Jurkat, Clone E6-1 (cell line): ENCODE measurements at regions not wholly inside any gene's neighbourhood (a gene's known extent, or its start where the extent isn't known, plus 50 kb on each side); places are given as distances from the start of the nearest gene placed in this dataset.

ENCODE experiments used
- DNase-seq: peaks from one replicate; pipeline ENCODE4 v3.0.0-alpha.2; 2011; ENCODE audit warnings: low read depth, low spot score
- H3K4me3 ChIP-seq: 2 replicates; pipeline ENCODE4 v1.5.1; 2011; ENCODE audit warnings: mild to moderate bottlenecking, low read length, control low read depth, moderate library complexity

DNA sequence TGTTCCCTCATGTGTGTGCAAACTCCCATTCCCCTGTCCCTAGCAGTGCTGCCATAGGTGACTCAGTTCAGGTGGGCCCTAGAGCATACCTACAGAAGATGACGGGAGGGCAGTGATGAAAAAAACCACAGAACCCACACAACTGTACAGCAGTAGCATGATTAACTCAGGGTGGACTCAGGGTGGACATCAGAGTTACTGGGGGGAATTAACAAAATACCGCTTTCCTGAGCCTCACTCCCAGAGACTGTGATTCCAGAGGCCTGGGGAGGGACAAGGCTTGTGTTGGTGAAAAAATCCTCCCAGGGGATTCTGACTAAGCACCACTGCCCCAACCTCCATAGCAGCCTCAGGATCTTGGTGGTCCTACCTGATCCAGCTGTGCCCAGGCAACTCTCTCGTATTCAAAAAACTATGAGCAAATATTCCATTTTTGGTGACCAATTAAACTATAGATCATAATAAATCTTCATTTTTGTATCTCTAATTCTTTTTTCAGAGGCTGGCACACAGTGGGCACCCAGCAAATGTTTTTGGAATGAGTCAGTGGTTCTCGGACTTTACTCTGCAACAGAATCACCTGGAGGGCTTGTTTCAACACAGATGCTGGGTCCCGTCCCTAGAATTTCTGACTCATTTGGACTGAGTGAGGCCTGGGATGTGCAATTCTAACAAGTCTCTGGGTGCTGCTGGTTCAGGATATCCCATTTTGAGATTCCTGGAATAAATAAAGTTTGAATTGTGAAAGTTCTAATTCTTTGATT is 84.1 kb upstream of the NABP1 start:
- DNase-seq = no peak

DNA sequence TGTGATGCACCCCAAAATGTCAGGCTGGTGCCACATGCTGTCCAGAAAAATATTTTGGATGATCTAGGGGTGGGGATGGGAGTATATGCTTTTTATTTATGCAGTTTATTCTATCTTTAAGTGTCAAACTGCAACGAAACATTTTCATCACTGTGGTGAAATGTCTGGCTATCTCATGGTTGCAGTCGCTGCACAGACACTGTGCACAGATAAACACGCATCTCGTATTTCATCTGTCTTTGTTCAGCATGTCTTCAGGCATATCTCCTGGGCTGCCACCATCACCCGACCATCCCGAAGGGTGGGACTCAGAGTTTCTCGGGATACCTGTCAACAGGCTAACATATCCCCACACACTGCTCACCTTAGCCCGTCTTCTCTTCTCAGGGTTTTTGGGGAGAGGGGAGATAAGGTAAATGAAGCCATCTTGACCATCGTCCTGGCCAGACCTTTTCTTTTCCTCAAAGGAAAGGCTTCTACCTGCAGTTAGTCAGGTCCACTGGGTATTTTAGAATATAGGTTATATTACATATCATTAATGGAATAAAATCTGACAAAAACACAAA is 80.7 kb upstream of the NABP1 start:
- DNase-seq = no peak
- no peak overlapping the region for H3K4me3 ChIP-seq

More for the DNA sequence above, 84.1 kb upstream of the NABP1 start:
- H3K4me3 ChIP-seq = no peak overlapping the region

DNA sequence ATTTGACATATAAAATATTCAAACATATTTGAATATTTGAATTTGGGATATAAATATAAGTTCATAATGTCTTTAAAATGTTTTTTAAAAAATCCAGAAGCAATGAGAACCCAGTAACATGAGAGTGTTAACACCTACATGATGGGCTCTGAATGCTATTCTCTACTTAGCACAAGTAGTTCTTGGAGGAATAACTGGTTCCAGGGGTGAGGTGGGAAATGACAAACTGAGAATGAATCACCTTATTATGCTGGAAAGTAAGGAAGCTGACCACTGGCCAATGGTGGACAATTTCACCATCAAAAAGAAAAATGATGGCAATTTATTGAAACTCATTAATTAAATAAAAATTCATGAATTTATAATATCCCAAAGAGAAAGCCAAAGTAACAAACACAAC is 79.6 kb upstream of the NABP1 start:
- H3K4me3 ChIP-seq = no peak overlapping the region
- DNase-seq = no peak

DNA sequence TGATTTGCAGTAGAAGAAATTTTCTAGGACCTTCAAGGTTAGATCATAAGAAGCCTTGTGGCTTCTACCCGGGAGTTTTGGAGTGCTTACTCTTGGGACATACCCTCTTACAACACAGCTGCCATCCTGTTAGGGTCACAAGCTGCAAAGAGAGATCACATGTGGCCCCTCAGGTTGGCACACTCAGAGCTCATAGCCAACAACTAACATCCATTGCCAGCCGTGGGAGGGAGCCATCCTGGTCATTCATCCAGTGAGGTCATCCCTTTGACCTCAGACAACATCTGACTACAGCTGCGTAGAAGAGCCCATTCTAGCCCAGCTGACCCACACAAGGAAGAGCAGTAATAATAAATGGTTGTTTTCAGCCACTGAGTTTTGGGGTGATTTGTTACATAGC is 76.9 kb upstream of the NABP1 start:
- no peak for DNase-seq
- no peak overlapping the region for H3K4me3 ChIP-seq

DNA sequence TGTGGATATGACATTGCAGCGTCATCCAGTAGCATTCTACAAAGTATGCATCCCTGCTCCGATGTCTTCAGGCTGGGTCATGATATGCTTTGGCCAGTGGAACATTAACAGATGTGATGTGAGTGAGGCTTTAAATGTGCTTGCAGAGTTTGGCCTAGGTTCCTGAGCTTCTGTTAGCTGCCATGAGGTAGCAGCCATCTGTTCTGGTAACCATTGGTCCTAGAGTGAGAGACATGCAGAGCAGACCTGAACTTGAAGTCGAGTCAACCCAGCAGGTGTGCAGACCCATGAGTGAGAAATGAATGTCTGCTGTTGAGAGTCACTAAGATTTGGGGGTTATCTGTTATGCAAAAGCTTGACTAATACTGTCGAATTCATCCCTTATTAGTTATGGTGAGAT is 73.8 kb upstream of the NABP1 start:
- DNase-seq = no peak
- H3K4me3 ChIP-seq = no peak overlapping the region

DNA sequence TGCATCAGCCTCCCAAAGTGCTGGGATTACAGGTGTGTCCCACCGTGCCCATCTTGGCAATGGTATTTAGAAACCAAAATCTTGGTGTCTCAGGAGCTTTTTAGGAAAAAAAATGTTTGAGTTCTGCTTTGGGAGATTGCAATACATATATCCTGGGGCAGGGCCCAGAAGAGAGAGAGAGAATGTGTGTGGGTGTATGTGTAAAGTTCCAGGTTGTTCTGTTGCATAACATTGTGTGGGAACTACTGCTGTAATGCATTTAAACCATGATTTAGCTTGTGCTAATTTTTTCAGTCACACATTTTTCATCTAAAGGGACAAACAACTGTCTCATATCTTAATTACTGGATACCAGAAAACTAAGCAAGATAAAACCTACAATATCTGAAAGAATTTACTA is 70.8 kb upstream of the NABP1 start:
- no peak for DNase-seq

DNA sequence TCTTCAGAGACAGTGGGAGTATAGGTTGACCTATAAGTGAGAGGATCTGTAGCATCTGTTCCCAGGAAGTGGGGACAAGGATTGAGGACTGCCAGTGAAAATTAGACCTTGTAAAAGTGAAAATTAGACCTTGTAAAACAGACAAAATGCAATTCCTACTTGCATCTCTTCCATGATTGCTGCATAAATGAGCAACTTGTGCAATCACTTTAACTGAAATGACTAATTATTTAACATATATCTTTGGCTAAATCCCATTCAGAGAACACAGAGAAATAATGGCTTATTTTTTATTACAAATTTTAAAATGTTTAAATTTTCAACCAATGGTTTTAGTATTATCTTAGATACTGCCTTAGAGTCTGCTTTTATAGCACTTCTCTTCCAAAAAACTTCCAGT is 67.2 kb upstream of the NABP1 start:
- no peak overlapping the region for H3K4me3 ChIP-seq
- DNase-seq = no peak

More for the DNA sequence above, 70.8 kb upstream of the NABP1 start:
- H3K4me3 ChIP-seq = no peak overlapping the region

DNA sequence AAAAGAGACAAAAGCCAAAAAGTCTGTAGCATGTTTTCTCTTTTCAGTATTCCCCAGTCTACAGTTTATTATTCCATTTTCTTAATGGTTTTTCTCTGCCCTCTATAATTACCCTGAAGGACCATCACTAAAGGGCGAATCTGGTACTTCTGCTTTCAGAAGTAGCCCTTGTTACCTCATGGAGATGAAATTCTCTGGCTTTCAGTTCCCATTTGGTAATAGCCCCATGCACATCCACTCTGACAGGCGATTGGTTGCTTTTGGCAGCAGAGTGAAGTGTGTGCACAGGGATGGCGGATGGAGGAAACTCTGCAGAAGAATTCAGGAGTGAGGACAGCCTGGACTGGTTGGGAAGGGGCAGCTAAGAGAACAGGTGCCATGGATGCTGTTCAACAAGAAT is 66.3 kb upstream of the NABP1 start:
- DNase-seq = no peak
- no peak overlapping the region for H3K4me3 ChIP-seq

DNA sequence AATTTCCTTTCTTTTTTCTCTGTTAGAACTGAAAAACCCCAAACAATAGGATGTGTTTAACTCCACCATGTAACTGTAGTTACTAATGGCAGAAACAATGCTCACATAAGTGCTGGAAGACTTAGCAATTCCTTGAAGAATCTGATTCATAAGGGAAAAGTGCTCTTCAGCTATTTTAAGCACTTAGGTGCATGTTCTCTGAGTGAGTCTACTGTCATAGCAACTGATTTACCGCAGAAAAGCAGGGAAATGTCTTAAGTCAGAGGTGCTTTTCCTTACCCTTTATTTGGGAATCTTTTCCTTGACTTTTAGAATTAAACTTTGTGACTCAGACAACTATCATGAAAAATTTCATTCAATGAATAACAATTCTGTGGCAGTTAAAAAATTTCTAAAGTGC is 65.4 kb upstream of the NABP1 start:
- no peak for DNase-seq

DNA sequence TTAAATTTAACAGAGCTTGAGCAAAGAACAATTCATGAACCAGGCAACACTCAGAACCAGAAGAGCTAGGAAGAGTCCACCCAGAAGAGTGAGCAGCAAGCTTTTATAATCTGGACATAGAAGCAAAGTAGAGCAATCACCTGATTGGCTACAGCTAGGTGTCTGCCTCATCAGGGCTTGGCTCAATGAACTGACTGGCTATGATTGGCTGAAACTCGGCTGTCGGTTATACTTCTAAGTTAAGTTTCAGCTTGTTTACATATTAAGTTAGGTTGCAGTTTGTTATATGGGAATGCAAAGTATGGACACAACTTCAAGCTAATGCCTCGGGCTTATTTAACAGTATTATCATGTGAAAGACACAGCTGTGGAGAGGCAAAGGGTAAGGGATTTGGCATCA is 63.2 kb upstream of the NABP1 start:
- DNase-seq = no peak
- no peak overlapping the region for H3K4me3 ChIP-seq

More for the DNA sequence above, 65.4 kb upstream of the NABP1 start:
- no peak overlapping the region for H3K4me3 ChIP-seq

DNA sequence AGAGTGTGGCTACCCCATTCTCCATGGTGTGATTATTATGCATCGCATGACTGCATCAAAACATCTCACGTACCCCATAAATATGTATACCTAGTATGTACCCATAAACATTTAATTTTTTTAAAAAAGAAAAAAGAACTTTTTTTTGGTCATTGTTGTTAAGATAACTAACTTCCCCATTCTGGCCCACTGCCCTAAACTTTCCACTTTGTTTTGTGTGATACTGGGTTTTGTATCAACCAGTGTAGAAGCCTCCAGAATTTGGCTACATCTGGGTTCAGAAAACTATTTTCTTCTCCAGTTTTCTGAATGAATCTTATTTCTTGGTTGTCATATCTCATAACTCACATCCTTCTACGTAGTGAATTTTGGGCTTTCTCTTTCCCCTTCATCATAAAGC is 62.3 kb upstream of the NABP1 start:
- no peak for DNase-seq
- H3K4me3 ChIP-seq = no peak overlapping the region

DNA sequence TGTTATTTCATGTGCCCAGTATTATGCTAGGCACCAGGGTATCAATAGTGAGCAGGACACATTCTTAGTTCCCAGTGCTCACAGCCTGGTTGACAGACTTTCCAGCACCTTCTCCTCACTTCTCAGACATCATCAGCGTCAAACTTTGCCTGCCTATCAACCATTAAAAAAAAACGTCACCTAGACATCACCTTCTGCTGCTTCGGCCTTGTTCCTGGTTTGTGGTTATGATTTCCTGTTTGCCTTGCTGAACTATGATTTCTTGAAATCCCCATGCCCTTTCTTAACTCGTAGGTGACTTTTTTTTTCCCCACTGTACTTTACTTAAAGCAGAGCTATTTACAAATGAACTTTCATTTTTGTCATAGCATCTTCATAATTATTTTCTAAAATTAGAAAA is 60.4 kb upstream of the NABP1 start:
- DNase-seq = peak; percentile 64
- no peak overlapping the region for H3K4me3 ChIP-seq

DNA sequence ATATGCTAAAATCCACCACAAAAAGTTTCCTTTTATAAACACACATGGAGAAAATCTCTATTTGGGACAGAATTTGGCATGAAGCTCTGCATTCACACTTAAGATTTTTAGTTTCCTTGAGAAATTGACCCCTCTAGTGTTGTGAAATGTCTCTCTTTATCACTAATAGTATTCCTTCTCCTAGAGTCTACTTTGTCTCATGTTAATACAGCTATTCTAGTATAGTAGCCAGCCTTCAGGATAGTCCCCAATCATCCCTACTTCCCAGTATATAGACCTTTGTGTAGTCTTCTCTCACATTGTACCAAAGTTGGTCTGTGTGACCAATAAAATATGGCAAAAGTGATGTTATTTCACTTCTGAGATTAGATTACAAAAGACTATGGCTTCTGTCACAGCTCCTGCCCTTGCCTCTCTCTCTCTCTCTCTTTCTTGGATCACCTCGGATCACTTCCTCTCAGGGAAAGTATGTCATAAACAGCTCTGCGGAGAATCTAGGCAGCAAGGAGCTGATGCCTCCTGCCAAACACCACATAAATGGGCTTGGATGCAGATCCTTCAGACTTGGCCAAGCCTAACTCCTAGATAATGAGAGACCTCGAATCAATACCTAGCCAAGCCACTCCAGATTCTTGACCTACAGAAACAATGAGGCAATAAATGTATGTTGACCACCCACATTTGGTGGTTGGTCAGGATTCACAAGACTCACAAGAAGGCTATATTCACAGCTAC is 59.7 kb upstream of the NABP1 start:
- DNase-seq = no peak
- H3K4me3 ChIP-seq = no peak overlapping the region

DNA sequence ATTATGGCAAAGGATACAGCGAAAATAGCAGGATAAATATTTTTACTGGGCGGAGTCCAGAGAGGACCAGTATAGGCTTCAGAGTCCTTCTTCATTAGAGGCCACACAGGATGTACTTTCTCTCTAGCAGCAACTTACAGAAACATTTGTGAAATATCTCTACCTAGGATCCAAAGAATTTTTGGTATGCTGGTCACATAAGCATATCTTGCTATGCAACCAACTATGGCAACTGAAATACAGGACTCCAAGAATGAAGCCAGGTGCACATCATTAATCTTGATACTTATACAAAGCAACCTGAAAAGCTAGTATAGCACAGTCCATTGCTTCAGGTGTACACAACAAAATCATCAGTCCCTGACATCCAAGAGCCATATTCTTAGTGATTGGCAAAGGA is 59.1 kb upstream of the NABP1 start:
- no peak overlapping the region for H3K4me3 ChIP-seq
- DNase-seq = no peak

DNA sequence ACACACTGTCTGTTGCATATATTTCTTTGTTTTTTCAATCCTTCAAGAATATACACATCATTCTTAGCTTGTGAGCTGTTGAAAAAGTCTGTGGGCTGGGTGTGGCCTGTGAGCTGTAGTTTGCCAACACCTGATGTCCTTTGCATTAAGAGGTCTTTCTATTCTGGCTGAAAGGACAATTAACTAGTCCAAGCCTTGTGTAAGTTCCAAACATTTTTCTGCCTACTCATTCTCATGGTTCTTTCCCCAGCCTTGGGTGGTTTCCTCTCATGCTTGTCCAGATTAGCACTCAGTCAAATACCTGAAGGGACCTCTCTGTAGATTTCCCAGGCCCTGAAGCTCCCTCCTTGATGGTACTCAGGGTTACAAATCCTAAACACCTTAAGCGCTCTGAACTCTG is 57.8 kb upstream of the NABP1 start:
- no peak for DNase-seq
- H3K4me3 ChIP-seq = no peak overlapping the region

DNA sequence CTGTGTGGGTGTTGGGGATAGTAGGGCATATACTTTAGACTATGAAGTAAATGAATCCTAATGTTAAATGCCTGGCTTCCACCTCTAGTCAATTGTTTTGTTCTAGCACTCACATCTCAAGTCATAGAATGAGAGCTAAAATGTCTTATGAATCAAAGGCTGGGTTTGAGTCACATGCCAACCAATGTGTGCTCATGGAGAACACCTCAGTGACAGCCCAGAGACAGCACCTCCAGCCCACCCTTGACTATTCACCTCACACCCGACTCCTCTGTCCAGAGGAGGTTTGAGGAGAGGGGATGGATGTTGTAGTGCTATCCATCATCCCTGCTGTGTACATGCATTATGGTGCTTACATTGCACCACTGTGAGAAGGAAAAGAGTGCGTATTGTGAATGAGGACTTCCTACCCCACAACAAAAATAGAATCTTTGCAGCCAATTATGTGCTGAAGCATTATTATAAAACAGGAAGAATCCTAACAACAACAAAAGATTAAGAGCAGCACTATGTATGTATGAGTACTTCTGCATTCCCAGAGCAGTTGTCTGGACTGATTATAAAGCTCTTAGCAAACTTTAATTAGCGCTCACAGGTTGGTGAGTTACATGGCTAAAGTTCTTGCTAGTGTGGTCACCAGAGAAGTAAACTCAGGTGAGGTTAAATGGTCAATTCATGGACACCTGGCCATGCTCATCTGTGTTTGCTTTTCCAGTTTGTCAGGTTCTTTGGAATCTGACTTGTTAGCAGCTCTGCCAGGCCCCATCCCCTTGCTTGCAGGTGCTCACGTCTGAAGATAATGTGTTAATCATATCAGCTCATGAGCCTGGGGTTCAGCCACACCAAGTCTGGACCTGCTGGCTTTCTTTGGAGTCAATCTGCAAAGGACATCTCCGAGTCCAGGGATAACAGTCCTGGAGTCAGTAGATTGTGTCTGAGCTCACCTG is 55.3 kb upstream of the NABP1 start:
- no peak for DNase-seq
- H3K4me3 ChIP-seq = no peak overlapping the region

DNA sequence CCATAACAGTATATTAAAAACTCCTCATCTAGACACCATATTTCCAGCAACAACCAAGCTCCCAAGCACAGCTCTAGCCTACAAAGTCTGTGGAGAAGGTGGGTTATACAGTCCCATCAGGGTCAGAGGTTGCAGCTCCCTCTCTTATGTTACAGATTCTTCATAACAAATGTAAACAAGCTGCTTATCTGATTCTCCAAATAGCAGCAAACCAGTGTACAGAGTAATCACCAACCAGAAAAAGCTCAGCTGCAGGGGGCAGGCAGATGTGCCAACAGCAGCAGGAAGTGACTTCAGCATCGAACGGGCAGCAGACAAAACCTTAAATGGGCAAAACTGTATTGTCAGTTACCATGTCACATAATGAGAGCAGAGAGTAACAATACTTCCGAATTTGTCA is 52.9 kb upstream of the NABP1 start:
- peak; percentile 44 for DNase-seq
- no peak overlapping the region for H3K4me3 ChIP-seq

DNA sequence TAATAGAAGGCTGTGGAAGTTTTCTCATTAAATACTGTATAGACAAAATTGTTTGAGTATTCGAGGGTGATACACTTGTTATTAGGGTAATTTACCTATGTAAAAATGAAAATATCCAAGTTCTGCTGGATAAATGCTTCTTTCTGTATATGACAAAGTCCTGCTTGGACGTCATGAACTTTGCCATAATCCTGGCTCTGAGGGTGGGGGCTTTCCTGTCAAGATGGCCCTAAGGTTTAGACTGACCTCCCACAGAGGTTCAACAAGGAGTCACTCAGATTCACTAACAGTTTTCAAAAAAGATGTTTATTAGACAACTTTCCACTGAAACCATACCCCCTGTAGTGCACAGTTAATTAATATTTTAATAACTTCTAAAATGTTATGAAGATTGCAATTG is 52.5 kb upstream of the NABP1 start:
- no peak for DNase-seq
- no peak overlapping the region for H3K4me3 ChIP-seq

DNA sequence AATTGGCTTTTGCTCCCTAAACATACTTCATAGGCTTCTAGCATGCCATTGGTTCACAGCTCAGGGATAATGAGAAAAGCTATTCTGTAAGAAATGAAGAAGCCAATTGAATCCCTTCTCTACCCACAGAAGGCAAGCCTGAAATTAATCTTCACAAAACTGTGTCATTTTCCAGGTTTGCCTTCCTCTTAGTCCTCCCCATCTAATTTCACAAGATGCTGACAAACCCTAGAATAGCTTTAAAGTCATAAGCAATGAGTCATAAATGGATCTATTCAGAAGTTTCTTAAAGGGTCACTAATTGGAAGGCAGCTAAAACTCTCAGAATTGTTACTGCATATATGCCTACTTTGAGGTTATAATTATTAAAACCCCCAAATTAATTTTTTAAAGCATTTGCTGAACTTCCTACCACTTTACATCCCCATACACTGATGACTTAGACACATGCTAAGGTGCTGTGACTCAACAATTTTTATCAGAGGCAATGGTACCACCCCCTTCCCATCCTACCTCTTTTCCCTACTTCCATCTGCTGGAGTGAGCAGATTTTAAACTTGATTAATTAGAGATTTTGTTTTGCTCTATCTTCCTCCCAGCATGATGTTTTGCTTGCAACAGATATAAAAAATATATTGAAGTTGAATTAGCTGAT is 51.3 kb upstream of the NABP1 start:
- H3K4me3 ChIP-seq = no peak overlapping the region
- DNase-seq = no peak
